Spleen (tissue), 11 donors: ENCODE measurements at regions not wholly inside any gene's neighbourhood (a gene's known extent, or its start where the extent isn't known, plus 50 kb on each side); places are given as distances from the start of the nearest gene placed in this dataset.

ENCODE experiments used
- DNase-seq: peaks from one replicate; pipeline ENCODE4 v3.0.0-alpha.2; 2020
- H3K27ac ChIP-seq, 8 donors: fragments of 200-600 bp; sonication (generic) in 7 of 8; 1 replicate in 4 of 8; 2 replicates in 4 of 8; pipeline versions ENCODE4 v1.5.0 to v1.8.0; 2016 to 2021; ENCODE audit warnings: inconsistent platforms in 4 of 8, mild to moderate bottlenecking in 4 of 8, moderate library complexity in 1 of 8
- H3K27me3 ChIP-seq, 7 donors: fragments of 200-600 bp; sonication (generic) in 6 of 7; replicated peaks in 1 of 7; 1 replicate in 4 of 7; 2 replicates in 3 of 7; pipeline versions ENCODE4 v1.5.0 to v1.8.0; 2016 to 2021; ENCODE audit warnings: inconsistent platforms in 3 of 7, mild to moderate bottlenecking in 1 of 7
- H3K36me3 ChIP-seq, 6 donors: fragments of 200-600 bp; sonication (generic) in 5 of 6; 1 replicate in 4 of 6; 2 replicates in 2 of 6; pipeline versions ENCODE4 v1.5.0 to v1.8.0; 2016 to 2021; ENCODE audit warnings: inconsistent platforms in 2 of 6
- H3K4me1 ChIP-seq, 6 donors: fragments of 200-600 bp; sonication (generic) in 5 of 6; 1 replicate in 3 of 6; 2 replicates in 3 of 6; pipeline versions ENCODE4 v1.5.0 to v1.8.0; 2016 to 2021; ENCODE audit warnings: inconsistent platforms in 3 of 6
- H3K4me3 ChIP-seq, 8 donors: fragments of 200-600 bp; sonication (generic) in 7 of 8; 1 replicate in 4 of 8; 2 replicates in 4 of 8; pipeline versions ENCODE4 v1.5.0 to v1.8.0; 2016 to 2021; ENCODE audit warnings: inconsistent platforms in 4 of 8, mild to moderate bottlenecking in 4 of 8, moderate library complexity in 2 of 8
- H3K9me3 ChIP-seq, 8 donors: fragments of 200-600 bp; sonication (generic) in 7 of 8; 1 replicate in 4 of 8; 2 replicates in 4 of 8; pipeline versions ENCODE4 v1.5.0 to v1.8.0; 2016 to 2021; ENCODE audit warnings: inconsistent platforms in 4 of 8
- POLR2A ChIP-seq, 3 donors: fragments of 450-650 bp; IDR thresholded peaks; one replicate each; pipeline ENCODE4 v1.5.1; 2017; ENCODE audit warnings: antibody characterized with exemption in 3 of 3, mild to moderate bottlenecking in 1 of 3
- POLR2AphosphoS5 ChIP-seq, 3 donors: sonication (generic); formaldehyde crosslinking; IDR thresholded peaks; one replicate each; pipeline ENCODE4 v1.5.1; 2017; ENCODE audit warnings: antibody characterized with exemption in 3 of 3
- WGBS, 5 donors: extraction: QIAGEN DNeasy Blood & Tissue Kit in 3 of 5; methylation state at CpG; one replicate each; pipeline versions ENCODE4 v1.1.5 to v1.1.7; 2013 to 2018; 5-methylcytosine and 5-hydroxymethylcytosine counted together
- intact Hi-C: fragments of 100-400 bp; cut with DNase I; formaldehyde crosslinking; loops from one replicate; pipeline ENCODE4 v1.15.0; 2023; ENCODE audit warnings: low total_unique reads
- TF ChIP-seq, protein P1 (sequence below), 11 experiments: fragments of 200-600 bp in 7 of 11; fragments of 450-650 bp in 4 of 11; sonication (generic) in 4 of 11; IDR thresholded peaks in 8 of 11; conservative IDR thresholded peaks in 3 of 11; 1 replicate in 7 of 11; 2 replicates in 4 of 11; pipeline versions ENCODE4 v1.4.0 to v1.8.0; 2016 to 2021; ENCODE audit warnings: antibody characterized with exemption in 11 of 11, inconsistent platforms in 4 of 11, mild to moderate bottlenecking in 1 of 11
- donor health status: healthy with polysubstance abuse.
- donor health status: DM: no; HTN: no; CAD: no; lungs with moderate emphysema.
- donor health status: DM: no; HTN: no; CAD: no.
- donor health status: Bipolar disorder and iron deficiency.
- donor health status: healthy.
- donor health status: DM: no; HTN: no; CAD: no.
- donor health status: DM: yes; HTN: yes; CAD: no.

DNA sequence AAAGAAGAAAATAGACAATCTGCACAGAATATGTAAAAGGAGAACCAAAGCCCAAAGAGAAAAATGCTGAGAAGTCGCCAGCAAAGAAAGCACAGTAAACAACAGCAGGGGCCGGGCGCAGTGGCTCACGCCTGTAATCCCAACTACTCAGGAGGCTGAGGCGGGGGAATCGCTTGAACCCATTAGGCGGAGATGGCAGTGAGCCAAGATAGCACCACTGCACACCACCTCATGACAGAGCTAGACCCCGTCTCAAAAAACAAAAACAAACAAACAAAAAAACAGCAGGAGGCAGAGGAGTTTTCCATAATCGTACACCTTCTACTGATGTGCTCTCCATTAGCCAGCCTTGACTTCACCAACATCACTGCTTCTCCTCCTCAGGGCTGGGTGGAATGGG lies 153.2 kb downstream of the LYPLAL1 start:
- intact Hi-C loops = no loop called here
- Histone ChIP-seq H3K4me1 (no peaks in the 10 kb centered on the region), H3K36me3 (no peaks in the 10 kb centered on the region), H3K27me3 (no peaks in the 10 kb centered on the region), H3K27ac (no peak overlapping the region), H3K9me3 (peaks cover 0 to 20% (median 6%) of the 10 kb centered on the region in 8 donors), H3K4me3 (no peak overlapping the region)
- no peak for DNase-seq
- TF ChIP-seq, protein P1, sequence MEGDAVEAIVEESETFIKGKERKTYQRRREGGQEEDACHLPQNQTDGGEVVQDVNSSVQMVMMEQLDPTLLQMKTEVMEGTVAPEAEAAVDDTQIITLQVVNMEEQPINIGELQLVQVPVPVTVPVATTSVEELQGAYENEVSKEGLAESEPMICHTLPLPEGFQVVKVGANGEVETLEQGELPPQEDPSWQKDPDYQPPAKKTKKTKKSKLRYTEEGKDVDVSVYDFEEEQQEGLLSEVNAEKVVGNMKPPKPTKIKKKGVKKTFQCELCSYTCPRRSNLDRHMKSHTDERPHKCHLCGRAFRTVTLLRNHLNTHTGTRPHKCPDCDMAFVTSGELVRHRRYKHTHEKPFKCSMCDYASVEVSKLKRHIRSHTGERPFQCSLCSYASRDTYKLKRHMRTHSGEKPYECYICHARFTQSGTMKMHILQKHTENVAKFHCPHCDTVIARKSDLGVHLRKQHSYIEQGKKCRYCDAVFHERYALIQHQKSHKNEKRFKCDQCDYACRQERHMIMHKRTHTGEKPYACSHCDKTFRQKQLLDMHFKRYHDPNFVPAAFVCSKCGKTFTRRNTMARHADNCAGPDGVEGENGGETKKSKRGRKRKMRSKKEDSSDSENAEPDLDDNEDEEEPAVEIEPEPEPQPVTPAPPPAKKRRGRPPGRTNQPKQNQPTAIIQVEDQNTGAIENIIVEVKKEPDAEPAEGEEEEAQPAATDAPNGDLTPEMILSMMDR (IDR thresholded peaks at IDR 0.05 in 8 of 11, conservative IDR thresholded peaks at IDR 0.05 in 3 of 11) = no peak
- TF ChIP-seq POLR2AphosphoS5 (IDR thresholded peaks at IDR 0.05) (no peak), POLR2A (IDR thresholded peaks at IDR 0.05) (no peak)
- WGBS, 5 donors = 88 to 98% (median 93%) methylated on average over 9 of the region's 9 CpGs

DNA sequence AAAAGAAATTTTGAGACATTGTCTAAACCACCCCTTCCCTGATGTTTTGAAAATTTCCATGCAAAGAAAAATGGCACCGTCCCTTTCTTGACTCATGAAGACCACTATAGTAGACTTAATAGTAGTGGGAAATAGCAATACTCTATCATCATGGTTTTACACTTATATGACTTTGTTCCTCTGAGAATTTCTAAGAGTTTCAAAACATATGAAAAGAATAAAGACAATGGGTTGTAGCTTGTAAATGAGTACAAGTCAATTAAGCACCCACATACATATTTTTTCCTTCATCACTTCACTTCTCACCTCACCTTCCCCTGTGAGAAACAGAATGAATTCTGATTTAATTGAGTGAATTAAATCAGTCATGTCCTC lies 151.7 kb downstream of the LYPLAL1 start:
- Histone ChIP-seq H3K4me1 (no peaks in the 10 kb centered on the region), H3K9me3 (peaks cover 0 to 23% (median 7%) of the 10 kb centered on the region in 8 donors), H3K36me3 (no peaks in the 10 kb centered on the region), H3K27ac (no peak overlapping the region), H3K4me3 (no peak overlapping the region), H3K27me3 (no peaks in the 10 kb centered on the region)
- intact Hi-C loops = no loop called here
- DNase-seq = no peak
- TF ChIP-seq POLR2AphosphoS5 (IDR thresholded peaks at IDR 0.05) = no peak
- TF ChIP-seq, protein P1 (IDR thresholded peaks at IDR 0.05 in 8 of 11, conservative IDR thresholded peaks at IDR 0.05 in 3 of 11) = no peak
- TF ChIP-seq POLR2A (IDR thresholded peaks at IDR 0.05) = no peak
- WGBS, 5 donors = 76 to 85% (median 80%) methylated on average over 1 of the region's 1 CpG

DNA sequence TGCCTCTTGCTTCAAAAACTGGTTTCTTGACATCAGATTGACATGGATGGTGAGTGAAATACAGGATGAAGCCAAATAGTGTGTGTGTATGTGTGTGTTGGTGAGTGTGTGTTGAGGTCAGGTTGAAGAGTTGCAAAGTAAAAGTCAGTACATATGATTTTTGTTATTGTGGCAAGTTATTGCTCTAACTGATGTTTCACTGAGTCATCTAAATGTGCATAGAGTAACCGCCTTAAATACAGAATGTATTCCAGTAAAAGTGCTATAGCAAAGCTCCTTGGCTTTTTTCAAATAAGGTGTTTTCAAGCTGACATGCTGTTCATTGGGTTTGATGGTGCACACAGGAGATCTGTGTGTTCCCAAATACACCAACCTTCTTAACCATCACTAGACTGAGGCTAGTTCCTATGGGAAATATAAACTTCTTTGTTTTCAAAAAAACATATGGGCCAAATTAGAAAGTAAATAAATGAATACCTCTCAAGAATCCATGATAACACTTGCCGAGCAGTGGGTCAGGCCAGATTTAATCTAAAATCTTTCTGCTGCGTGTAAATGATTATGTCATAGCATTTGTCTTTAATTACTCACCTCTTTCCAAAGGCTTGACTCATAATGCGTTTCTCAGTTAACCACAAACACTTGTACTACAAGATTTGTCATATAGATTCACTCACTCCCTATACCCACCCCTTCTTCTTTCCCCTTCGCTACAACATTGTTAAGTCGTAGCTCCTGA lies 151.1 kb downstream of the LYPLAL1 start:
- intact Hi-C loops = no loop called here
- TF ChIP-seq, protein P1 (IDR thresholded peaks at IDR 0.05 in 8 of 11, conservative IDR thresholded peaks at IDR 0.05 in 3 of 11) = no peak
- TF ChIP-seq POLR2A (IDR thresholded peaks at IDR 0.05) = no peak
- no peak for TF ChIP-seq POLR2AphosphoS5 (IDR thresholded peaks at IDR 0.05)
- WGBS, 5 donors = 67 to 90% (median 77%) methylated on average over 6 of the region's 6 CpGs

DNA sequence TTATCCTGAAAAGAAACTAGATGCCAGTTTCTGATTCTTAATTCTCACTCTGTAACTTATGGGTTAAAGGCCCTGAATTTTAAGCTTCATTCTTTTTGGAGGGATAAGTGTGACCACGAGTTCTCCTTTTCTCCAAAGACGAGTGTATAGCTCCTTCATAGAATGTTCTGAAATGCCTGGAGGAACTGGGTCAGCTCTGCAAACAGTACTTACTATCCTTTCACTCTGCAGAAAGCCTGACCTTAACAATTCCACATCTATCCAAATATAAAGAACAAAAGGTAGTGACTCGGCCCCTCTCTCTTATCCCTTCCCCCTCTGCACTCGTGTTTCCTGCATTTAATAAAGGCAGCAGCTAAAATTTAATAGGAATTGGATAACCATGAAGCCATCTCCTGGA lies 150.5 kb downstream of the LYPLAL1 start:
- peaks cover 0 to 24% (median 7%) of the 10 kb centered on the region in 8 donors for H3K9me3 ChIP-seq
- no peak overlapping the region for H3K27ac ChIP-seq
- no peak for DNase-seq
- no peak for TF ChIP-seq POLR2A (IDR thresholded peaks at IDR 0.05)
- TF ChIP-seq, protein P1 (IDR thresholded peaks at IDR 0.05 in 8 of 11, conservative IDR thresholded peaks at IDR 0.05 in 3 of 11) = no peak
- no peak for TF ChIP-seq POLR2AphosphoS5 (IDR thresholded peaks at IDR 0.05)
- H3K36me3 ChIP-seq = no peaks in the 10 kb centered on the region
- 36 to 51% (median 45%) methylated on average over 4 of the region's 4 CpGs for WGBS, 5 donors
- H3K4me3 ChIP-seq = no peak overlapping the region
- no peaks in the 10 kb centered on the region for H3K27me3 ChIP-seq
- H3K4me1 ChIP-seq = no peaks in the 10 kb centered on the region
- intact Hi-C loops = no loop called here

More for the DNA sequence above, 151.1 kb downstream of the LYPLAL1 start:
- H3K4me1 ChIP-seq = no peaks in the 10 kb centered on the region
- DNase-seq = no peak
- no peak overlapping the region for H3K4me3 ChIP-seq
- H3K27me3 ChIP-seq = no peaks in the 10 kb centered on the region
- peaks cover 0 to 24% (median 7%) of the 10 kb centered on the region in 8 donors for H3K9me3 ChIP-seq
- H3K27ac ChIP-seq = no peak overlapping the region
- H3K36me3 ChIP-seq = no peaks in the 10 kb centered on the region
